H9 (cell line): ENCODE measurements at regions not wholly inside any gene's neighbourhood (a gene's known extent, or its start where the extent isn't known, plus 50 kb on each side); places are given as distances from the start of the nearest gene placed in this dataset.

Experiments used
- DNase-seq: peaks from one replicate; pipeline ENCODE4 v3.0.0-alpha.2; 2017
- H2AFZ ChIP-seq: one replicate; pipeline ENCODE4 v1.6.1; 2013; ENCODE audit warnings: mild to moderate bottlenecking, low read length, control low read depth, moderate library complexity
- H2AK5ac ChIP-seq: 2 replicates; pipeline ENCODE4 v1.6.1; 2013; ENCODE audit warnings: low read length, control low read depth, mixed read lengths; ENCODE audit not compliant: insufficient read length
- H2BK120ac ChIP-seq: one replicate; pipeline ENCODE4 v1.6.1; 2013; ENCODE audit warnings: low read depth, mild to moderate bottlenecking, low read length, control low read depth, inconsistent platforms; ENCODE audit not compliant: poor library complexity, severe bottlenecking
- H2BK12ac ChIP-seq: 2 replicates; pipeline ENCODE4 v1.6.1; 2013; ENCODE audit warnings: low read length, control low read depth, mixed read lengths, low read depth; ENCODE audit not compliant: insufficient read length
- H2BK15ac ChIP-seq: 2 replicates; pipeline ENCODE4 v1.6.1; 2013; ENCODE audit warnings: low read depth, low read length, control low read depth
- H2BK20ac ChIP-seq: one replicate; pipeline ENCODE4 v1.6.1; 2013; ENCODE audit warnings: low read depth, mild to moderate bottlenecking, low read length, control low read depth, inconsistent platforms; ENCODE audit not compliant: poor library complexity, severe bottlenecking
- H2BK5ac ChIP-seq: 2 replicates; pipeline ENCODE4 v1.6.1; 2013; ENCODE audit warnings: low read length, control low read depth, mixed read lengths; ENCODE audit not compliant: insufficient read length
- H3K14ac ChIP-seq: 2 replicates; pipeline ENCODE4 v1.6.1; 2013; ENCODE audit warnings: low read length, control low read depth; ENCODE audit not compliant: insufficient read depth
- H3K18ac ChIP-seq: 2 replicates; pipeline ENCODE4 v1.6.1; 2013; ENCODE audit warnings: low read depth, mild to moderate bottlenecking, mixed read lengths, low read length, control low read depth; ENCODE audit not compliant: insufficient read length
- H3K23ac ChIP-seq: 2 replicates; pipeline ENCODE4 v1.6.1; 2013; ENCODE audit warnings: low read length, control low read depth, mixed read lengths, low read depth; ENCODE audit not compliant: insufficient read length
- H3K23me2 ChIP-seq: 2 replicates; pipeline ENCODE4 v1.6.1; 2013; ENCODE audit warnings: low read depth, mild to moderate bottlenecking, mixed read lengths, low read length, control low read depth; ENCODE audit not compliant: insufficient read length, poor library complexity, severe bottlenecking
- H3K27ac ChIP-seq: 2 replicates; pipeline ENCODE4 v1.5.1; 2013; ENCODE audit warnings: low read length, control low read depth, mixed read lengths, low read depth; ENCODE audit not compliant: insufficient read length
- H3K27me3 ChIP-seq: 2 replicates; pipeline ENCODE4 v1.6.1; 2013; ENCODE audit warnings: low read length, control low read depth, inconsistent platforms; ENCODE audit not compliant: insufficient read depth
- H3K4ac ChIP-seq: 2 replicates; pipeline ENCODE4 v1.6.1; 2013; ENCODE audit warnings: low read depth, mild to moderate bottlenecking, control low read depth, inconsistent platforms, low read length, moderate library complexity
- H3K4me1 ChIP-seq: 2 replicates; pipeline ENCODE4 v1.6.1; 2013; ENCODE audit warnings: low read length, control low read depth, inconsistent platforms; ENCODE audit not compliant: insufficient read depth
- H3K4me2 ChIP-seq: 2 replicates; pipeline ENCODE4 v1.6.1; 2013; ENCODE audit warnings: low read length, control low read depth, mixed read lengths; ENCODE audit not compliant: insufficient read length, insufficient read depth
- H3K56ac ChIP-seq: 2 replicates; pipeline ENCODE4 v1.6.1; 2013; ENCODE audit warnings: low read depth, mild to moderate bottlenecking, mixed read lengths, low read length, control low read depth; ENCODE audit not compliant: insufficient read length
- H3K79me1 ChIP-seq: 2 replicates; pipeline ENCODE4 v1.6.1; 2013; ENCODE audit warnings: low read depth, mild to moderate bottlenecking, moderate library complexity, low read length, control low read depth, inconsistent platforms; ENCODE audit not compliant: insufficient read depth, poor library complexity, severe bottlenecking
- H3K79me2 ChIP-seq: 2 replicates; pipeline ENCODE4 v1.6.1; 2013; ENCODE audit warnings: low read length, control low read depth, inconsistent platforms; ENCODE audit not compliant: insufficient read depth
- H3K9ac ChIP-seq: 2 replicates; pipeline ENCODE4 v1.6.1; 2013; ENCODE audit warnings: low read length, control low read depth, mixed read lengths; ENCODE audit not compliant: insufficient read length; ENCODE audit errors: extremely low read depth
- H3K9me3 ChIP-seq: one replicate; pipeline ENCODE4 v1.6.1; 2013; ENCODE audit warnings: low read depth, low read length, inconsistent platforms; ENCODE audit not compliant: control insufficient read depth
- H3T11ph ChIP-seq: one replicate; pipeline ENCODE4 v1.6.1; 2013; ENCODE audit warnings: mild to moderate bottlenecking, low read length, control low read depth, inconsistent platforms
- H4K20me1 ChIP-seq: one replicate; pipeline ENCODE4 v1.6.1; 2013; ENCODE audit not compliant: control insufficient read depth, insufficient read length, insufficient read depth
- H4K5ac ChIP-seq: 2 replicates; pipeline ENCODE4 v1.6.1; 2013; ENCODE audit warnings: low read depth, mild to moderate bottlenecking, mixed read lengths, low read length, control low read depth; ENCODE audit not compliant: insufficient read length
- H4K8ac ChIP-seq: replicated peaks from 2 replicates; pipeline ENCODE4 v1.6.1; 2013; ENCODE audit warnings: low read length, control low read depth, mixed read lengths, low read depth; ENCODE audit not compliant: insufficient read length
- H4K91ac ChIP-seq: 2 replicates; pipeline ENCODE4 v1.6.1; 2013; ENCODE audit warnings: low read depth, mild to moderate bottlenecking, moderate library complexity, mixed read lengths, low read length, control low read depth; ENCODE audit not compliant: insufficient read length
- H3K27ac Mint-ChIP-seq, 3 experiments: 2 replicates in 2 of 3; 3 replicates in 1 of 3; pipeline ENCODE4 v1.8.0; 2020 to 2021; ENCODE audit warnings: mixed read lengths in 3 of 3, mild to moderate bottlenecking in 1 of 3, moderate library complexity in 1 of 3
- H3K27me3 Mint-ChIP-seq: 2 replicates; pipeline ENCODE4 v1.8.0; 2021; ENCODE audit warnings: low read depth, mild to moderate bottlenecking, moderate library complexity, mixed read lengths
- H3K36me3 Mint-ChIP-seq, 3 experiments: 2 replicates in 2 of 3; 3 replicates in 1 of 3; pipeline ENCODE4 v1.8.0; 2020 to 2021; ENCODE audit warnings: low read depth in 3 of 3, mixed read lengths in 3 of 3; ENCODE audit not compliant: insufficient read depth in 1 of 3
- H3K4me1 Mint-ChIP-seq, 2 experiments: 2 replicates each; pipeline ENCODE4 v1.8.0; 2020; ENCODE audit warnings: mixed read lengths in 2 of 2
- H3K4me3 Mint-ChIP-seq, 2 experiments: 2 replicates in 1 of 2; 3 replicates in 1 of 2; pipeline ENCODE4 v1.8.0; 2020 to 2021; ENCODE audit warnings: mild to moderate bottlenecking in 2 of 2, mixed read lengths in 2 of 2, moderate library complexity in 1 of 2
- H3K9me3 Mint-ChIP-seq, 2 experiments: 2 replicates in 1 of 2; 3 replicates in 1 of 2; pipeline ENCODE4 v1.8.0; 2020; ENCODE audit warnings: mild to moderate bottlenecking in 2 of 2, mixed read lengths in 2 of 2, moderate library complexity in 1 of 2
- CTCF ChIP-seq: fragments of 200-600 bp; sonication (generic); conservative IDR thresholded peaks from 3 replicates; pipeline ENCODE4 v1.8.0; 2021; ENCODE audit warnings: antibody characterized with exemption, mild to moderate bottlenecking
- WGBS: extraction: QIAGEN DNeasy Blood & Tissue Kit; methylation state at CpG from one replicate; pipeline ENCODE4 v1.1.7; 2013; ENCODE audit warnings: missing lambda C conversion rate, low lambda C conversion rate, mixed read lengths; ENCODE audit not compliant: insufficient read length; ENCODE audit errors: extremely low coverage; 5-methylcytosine and 5-hydroxymethylcytosine counted together

DNA sequence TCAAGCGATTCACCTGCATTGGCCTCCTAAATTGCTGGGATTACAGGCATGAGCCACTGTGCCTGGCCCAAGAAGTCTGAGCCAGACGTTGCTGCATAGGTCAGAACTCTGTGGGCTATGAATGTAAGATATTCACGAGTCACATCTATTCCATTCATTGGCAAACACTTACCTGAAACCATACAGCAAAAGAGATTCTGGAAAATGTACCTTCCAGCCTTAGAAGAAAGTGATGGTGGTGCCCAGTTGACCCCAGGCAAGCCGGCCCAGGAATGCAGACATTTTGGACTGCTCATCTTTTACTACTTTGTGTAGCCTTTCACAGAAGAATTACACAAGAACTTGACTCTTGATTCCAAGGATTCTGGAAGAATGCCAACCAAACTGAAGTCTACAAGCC lies 135.6 kb upstream of the N4BP1 start:
- Histone ChIP-seq H2AK5ac (no peak overlapping the region), H2BK12ac (no peak overlapping the region), H3K27ac (no peak overlapping the region), H3T11ph (no peak overlapping the region), H3K79me1 (no peaks in the 10 kb centered on the region), H3K23ac (no peak overlapping the region), H2BK120ac (no peak overlapping the region), H2AFZ (no peak overlapping the region), H2BK15ac (no peak overlapping the region), H4K8ac (no peak overlapping the region), H3K23me2 (no peaks in the 10 kb centered on the region), H3K79me2 (no peaks in the 10 kb centered on the region), H4K20me1 (no peaks in the 10 kb centered on the region), H2BK20ac (no peak overlapping the region), H4K91ac (no peak overlapping the region), H3K14ac (no peak overlapping the region), H3K4ac (no peak overlapping the region), H2BK5ac (no peak overlapping the region), H3K18ac (no peak overlapping the region), H3K4me1 (no peaks in the 10 kb centered on the region), H3K9ac (no peak overlapping the region), H4K5ac (no peak overlapping the region), H3K4me2 (no peak overlapping the region), H3K9me3 (no peaks in the 10 kb centered on the region), H3K56ac (no peak overlapping the region), H3K27me3 (no peaks in the 10 kb centered on the region)
- WGBS, result no CpG with 5 or more reads among the region's 4 CpGs
- no peaks in the 10 kb centered on the region for H3K4me1 Mint-ChIP-seq
- peaks cover 0 to 4% (median 0%) of the 10 kb centered on the region in 3 experiments; a peak in 1 of 7 replicates for H3K36me3 Mint-ChIP-seq
- H3K27ac Mint-ChIP-seq, result no peak overlapping the region
- no peak for DNase-seq
- no peak for TF ChIP-seq CTCF
- peaks cover 7 to 13% of the 10 kb centered on the region in 2 experiments; a peak in 4 of 5 replicates for H3K9me3 Mint-ChIP-seq
- H3K27me3 Mint-ChIP-seq, result peaks cover 6% of the 10 kb centered on the region
- H3K4me3 Mint-ChIP-seq, result no peak overlapping the region
